ENCODE measurements at regions not wholly inside any gene's neighbourhood (a gene's known extent, or its start where the extent isn't known, plus 50 kb on each side); places are given as distances from the start of the nearest gene placed in this dataset.

DNA sequence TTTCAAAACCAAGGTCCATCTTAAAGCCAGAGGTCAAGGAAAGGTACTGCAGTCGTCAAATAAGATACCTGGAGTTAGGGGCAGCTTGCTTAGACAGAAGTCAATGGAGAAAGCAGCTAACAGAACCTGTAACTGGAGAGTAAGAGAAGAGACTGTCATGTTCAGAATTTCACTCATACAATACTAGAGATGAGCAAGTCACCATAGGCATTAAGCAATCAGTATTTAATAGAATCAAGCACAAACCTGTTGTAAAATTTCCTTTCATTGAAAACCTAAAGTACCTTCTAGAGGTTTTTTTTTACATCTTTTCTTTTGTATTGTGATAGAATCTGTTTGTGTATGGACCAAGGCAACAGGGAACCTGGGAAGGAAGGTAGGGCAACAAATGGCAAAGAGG, 183.4 kb upstream of the ERBB4 start:
- Histone ChIP-seq H3K79me2 (ENCODE audit: control insufficient read depth, insufficient read depth, low read length) (no peaks in the 10 kb centered on the region), H3K9me3 (replicated peaks; ENCODE audit: control insufficient read depth, insufficient read depth, low read depth, low read length) (no peaks in the 10 kb centered on the region), H2AFZ (ENCODE audit: low read depth, low read length) (no peak overlapping the region), H3K27ac (ENCODE audit: extremely low read depth, low read depth, low read length) (no peak overlapping the region), H4K20me1 (replicated peaks; ENCODE audit: control insufficient read depth, insufficient read depth, low read length) (no peaks in the 10 kb centered on the region), H3K4me2 (ENCODE audit: insufficient read depth, low read length) (no peak overlapping the region), H3K4me1 (replicated peaks in 1 of 2; ENCODE audit: control insufficient read depth in 2 of 2, insufficient read depth in 2 of 2, low read length in 2 of 2) (no peaks in the 10 kb centered on the region), H3K4me3 (no peak overlapping the region), H3K27me3 (ENCODE audit: control insufficient read depth in 2 of 2, insufficient read depth in 2 of 2, low read length in 2 of 2) (no peaks in the 10 kb centered on the region), H3K9ac (ENCODE audit: insufficient read depth in 1 of 2, low read depth in 2 of 2, low read length in 2 of 2) (no peak overlapping the region), H3K9me1 (ENCODE audit: control insufficient read depth, insufficient read depth, low read length) (no peaks in the 10 kb centered on the region), H3K36me3 (ENCODE audit: control insufficient read depth, insufficient read depth, low read length) (no peaks in the 10 kb centered on the region)
- in situ Hi-C loops (cut with MboI) (no loop called here), intact Hi-C loops (cut with micrococcal nuclease) (no loop called here)
- no peak for FAIRE-seq
- 0% methylated on average over 1 of the region's 1 CpG for WGBS (ENCODE audit: insufficient coverage, low coverage, missing lambda C conversion rate)
- POLR2A ChIA-PET = no interaction called here
- BruUV-seq (replicated peaks) = no TSS peak
- ATAC-seq = no peak
- CTCF ChIA-PET (ENCODE audit: low intra/inter-chr PET ratio) = no interaction called here
- no peak for DNase-seq (ENCODE audit: extremely low read depth in 1 of 4, low spot score in 3 of 4)
- TF ChIP-seq, protein P1, sequence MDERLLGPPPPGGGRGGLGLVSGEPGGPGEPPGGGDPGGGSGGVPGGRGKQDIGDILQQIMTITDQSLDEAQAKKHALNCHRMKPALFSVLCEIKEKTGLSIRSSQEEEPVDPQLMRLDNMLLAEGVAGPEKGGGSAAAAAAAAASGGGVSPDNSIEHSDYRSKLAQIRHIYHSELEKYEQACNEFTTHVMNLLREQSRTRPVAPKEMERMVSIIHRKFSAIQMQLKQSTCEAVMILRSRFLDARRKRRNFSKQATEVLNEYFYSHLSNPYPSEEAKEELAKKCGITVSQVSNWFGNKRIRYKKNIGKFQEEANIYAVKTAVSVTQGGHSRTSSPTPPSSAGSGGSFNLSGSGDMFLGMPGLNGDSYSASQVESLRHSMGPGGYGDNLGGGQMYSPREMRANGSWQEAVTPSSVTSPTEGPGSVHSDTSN (CRISPR knock-in tag; IDR thresholded peaks at IDR 0.05; ENCODE audit: low read depth) = no peak
- TF ChIP-seq, protein P1 (tag; conservative IDR thresholded peaks at IDR 0.05; ENCODE audit: low read depth) = no peak
- TF ChIP-seq, protein P2, sequence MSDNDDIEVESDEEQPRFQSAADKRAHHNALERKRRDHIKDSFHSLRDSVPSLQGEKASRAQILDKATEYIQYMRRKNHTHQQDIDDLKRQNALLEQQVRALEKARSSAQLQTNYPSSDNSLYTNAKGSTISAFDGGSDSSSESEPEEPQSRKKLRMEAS (CRISPR knock-in tag; IDR thresholded peaks at IDR 0.05) = no peak
- TF ChIP-seq GTF3C2 (IDR thresholded peaks at IDR 0.05; ENCODE audit: borderline replicate concordance, extremely low read depth, insufficient read length) (no peak), EZH2 (IDR thresholded peaks at IDR 0.05; ENCODE audit: borderline replicate concordance, low read depth, low read length) (no peak), NCOA2 (IDR thresholded peaks at IDR 0.05; ENCODE audit: partially characterized antibody in 2 of 2) (no peak), NEUROD1 (IDR thresholded peaks at IDR 0.05; ENCODE audit: borderline replicate concordance, low read depth, low read length, partially characterized antibody) (no peak), FOSL1 (tag; conservative IDR thresholded peaks at IDR 0.05) (no peak), TCF7 (IDR thresholded peaks at IDR 0.05; ENCODE audit: borderline replicate concordance) (no peak), ETV6 (IDR thresholded peaks at IDR 0.05; ENCODE audit: borderline replicate concordance in 1 of 2, low read depth in 2 of 2, low read length in 1 of 2) (no peak), ETV6 (CRISPR knock-in tag; IDR thresholded peaks at IDR 0.05; ENCODE audit: borderline replicate concordance) (no peak), ETV1 (tag; conservative IDR thresholded peaks at IDR 0.05; ENCODE audit: low read depth) (no peak), DDX20 (tag; IDR thresholded peaks at IDR 0.05; ENCODE audit: low read depth) (no peak)
- TF ChIP-seq, protein P3, sequence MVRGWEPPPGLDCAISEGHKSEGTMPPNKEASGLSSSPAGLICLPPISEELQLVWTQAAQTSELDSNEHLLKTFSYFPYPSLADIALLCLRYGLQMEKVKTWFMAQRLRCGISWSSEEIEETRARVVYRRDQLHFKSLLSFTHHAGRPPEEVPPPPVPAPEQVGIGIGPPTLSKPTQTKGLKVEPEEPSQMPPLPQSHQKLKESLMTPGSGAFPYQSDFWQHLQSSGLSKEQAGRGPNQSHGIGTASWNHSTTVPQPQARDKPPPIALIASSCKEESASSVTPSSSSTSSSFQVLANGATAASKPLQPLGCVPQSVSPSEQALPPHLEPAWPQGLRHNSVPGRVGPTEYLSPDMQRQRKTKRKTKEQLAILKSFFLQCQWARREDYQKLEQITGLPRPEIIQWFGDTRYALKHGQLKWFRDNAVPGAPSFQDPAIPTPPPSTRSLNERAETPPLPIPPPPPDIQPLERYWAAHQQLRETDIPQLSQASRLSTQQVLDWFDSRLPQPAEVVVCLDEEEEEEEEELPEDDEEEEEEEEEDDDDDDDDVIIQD (CRISPR knock-in tag; IDR thresholded peaks at IDR 0.05) = no peak
- TF ChIP-seq, protein P4, sequence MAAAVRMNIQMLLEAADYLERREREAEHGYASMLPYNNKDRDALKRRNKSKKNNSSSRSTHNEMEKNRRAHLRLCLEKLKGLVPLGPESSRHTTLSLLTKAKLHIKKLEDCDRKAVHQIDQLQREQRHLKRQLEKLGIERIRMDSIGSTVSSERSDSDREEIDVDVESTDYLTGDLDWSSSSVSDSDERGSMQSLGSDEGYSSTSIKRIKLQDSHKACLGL (CRISPR knock-in tag; IDR thresholded peaks at IDR 0.05; ENCODE audit: borderline replicate concordance, poor library complexity, severe bottlenecking) = no peak

Data from K562 (cell line).